Forelimb muscle (tissue), 1 donor: ENCODE measurements at regions not wholly inside any gene's neighbourhood (a gene's known extent, or its start where the extent isn't known, plus 50 kb on each side); places are given as distances from the start of the nearest gene placed in this dataset.
"Not testable (repeated sequence)": the region's sequence is repeated elsewhere in the genome, so short reads cannot be mapped to it uniquely, and the experiment has no call there.

Experiments
- DNase-seq: peaks from one replicate; pipeline ENCODE4 v3.0.0-alpha.2; 2013; ENCODE audit warnings: low read depth

GRCh38 chr9:88280816-88281382, 107.3 kb upstream of the SPIN1 start:
- DNase-seq: no peak

GRCh38 chr9:88278036-88278435, 110.2 kb upstream of the SPIN1 start:
- no peak for DNase-seq

- no peak for DNase-seq
These were observed 114.2 kb upstream of the SPIN1 start for GRCh38 chr9:88274078-88274477.

- no peak for DNase-seq
These were observed 115.3 kb upstream of the SPIN1 start for GRCh38 chr9:88272986-88273385.

- no peak for DNase-seq
These were observed 117.8 kb upstream of the SPIN1 start for GRCh38 chr9:88270413-88270812.

GRCh38 chr9:88268886-88269285, 119.4 kb upstream of the SPIN1 start:
- DNase-seq: no peak

GRCh38 chr9:88267283-88267682, 121.0 kb upstream of the SPIN1 start:
- DNase-seq: no peak

GRCh38 chr9:88266416-88266815, 121.8 kb upstream of the SPIN1 start:
- DNase-seq: no peak

- DNase-seq: no peak
These were observed 120.7 kb upstream of the SPATA31C2 start for GRCh38 chr9:88259001-88259400.

- no peak for DNase-seq
These were observed 120.3 kb upstream of the SPATA31C2 start for GRCh38 chr9:88258601-88259000.

- peak; percentile 88 for DNase-seq
These were observed 119.7 kb upstream of the SPATA31C2 start for GRCh38 chr9:88258024-88258423.

- no peak for DNase-seq
These were observed 117.9 kb upstream of the SPATA31C2 start for GRCh38 chr9:88256216-88256615.

- not testable (repeated sequence) for DNase-seq
These were observed 117.5 kb upstream of the SPATA31C2 start for GRCh38 chr9:88255806-88256205.

- DNase-seq: no peak
These were observed 113.6 kb upstream of the SPATA31C2 start for GRCh38 chr9:88251903-88252302.

- no peak for DNase-seq
These were observed 105.5 kb upstream of the SPATA31C2 start for GRCh38 chr9:88243736-88244135.

- DNase-seq: no peak
These were observed 104.6 kb upstream of the SPATA31C2 start for GRCh38 chr9:88242879-88243278.

GRCh38 chr9:88237991-88238571, 99.8 kb upstream of the SPATA31C2 start:
- no peak for DNase-seq

- DNase-seq: no peak
These were observed 99.2 kb upstream of the SPATA31C2 start for GRCh38 chr9:88237479-88237961.

- DNase-seq: peak; percentile 60
These were observed 98.5 kb upstream of the SPATA31C2 start for GRCh38 chr9:88236511-88237478.

- DNase-seq: no peak
These were observed 97.3 kb upstream of the SPATA31C2 start for GRCh38 chr9:88235615-88236014.

GRCh38 chr9:88234114-88234513, 95.8 kb upstream of the SPATA31C2 start:
- no peak for DNase-seq

- no peak for DNase-seq
These were observed 94.8 kb upstream of the SPATA31C2 start for GRCh38 chr9:88233091-88233490.

- DNase-seq: no peak
These were observed 92.3 kb upstream of the SPATA31C2 start for GRCh38 chr9:88230612-88231011.
